ENCODE measurements at regions not wholly inside any gene's neighbourhood (a gene's known extent, or its start where the extent isn't known, plus 50 kb on each side); places are given as distances from the start of the nearest gene placed in this dataset.
"Not testable (repeated sequence)": the region's sequence is repeated elsewhere in the genome, so short reads cannot be mapped to it uniquely, and the experiment has no call there.

DNA sequence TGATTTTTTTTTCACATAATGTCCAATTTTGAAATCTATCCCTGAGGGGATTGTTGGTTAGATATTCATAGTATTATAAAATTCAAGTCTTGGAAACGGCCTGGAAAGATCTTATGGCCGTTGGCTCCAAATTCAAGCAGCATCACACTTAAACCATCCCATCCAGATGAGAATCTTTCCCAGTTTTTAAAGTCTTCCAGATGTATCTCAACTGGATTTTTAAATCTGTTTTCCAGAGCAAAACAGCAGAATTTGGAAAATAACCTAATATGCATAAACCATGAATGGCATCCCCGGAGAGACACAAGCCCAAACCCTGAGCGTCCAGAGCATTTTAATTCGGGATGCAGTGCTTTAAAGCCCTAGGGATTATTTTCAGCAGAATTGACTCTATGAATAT lies 208.2 kb upstream of the PRKCQ start:
- Histone ChIP-seq H3K4me3 (ENCODE audit: control insufficient read depth in 1 of 7, extremely low read depth in 1 of 7, insufficient read depth in 4 of 7, low read depth in 2 of 7, low read length in 6 of 7) (no peak overlapping the region), H3K4me1 (ENCODE audit: control extremely low read depth in 1 of 4, control insufficient read depth in 4 of 4, insufficient read depth in 4 of 4, low read length in 3 of 4) (no peaks in the 10 kb centered on the region), H3K9me3 (ENCODE audit: control extremely low read depth in 1 of 5, control insufficient read depth in 4 of 5, insufficient read depth in 2 of 5, low read depth in 1 of 5, low read length in 4 of 5) (peaks cover 0 to 4% (median 0%) of the 10 kb centered on the region in 5 experiments), H3K36me3 (ENCODE audit: control insufficient read depth in 4 of 4, insufficient read depth in 4 of 4, low read length in 3 of 4) (no peaks in the 10 kb centered on the region), H3K27me3 (replicated peaks in 2 of 5; ENCODE audit: control insufficient read depth in 4 of 5, insufficient read depth in 5 of 5, low read length in 4 of 5) (peaks cover 0 to 3% (median 0%) of the 10 kb centered on the region in 5 experiments), H3K27ac (ENCODE audit: insufficient read depth in 1 of 2, low read depth in 1 of 2, low read length in 2 of 2, poor library complexity in 1 of 2, severe bottlenecking in 2 of 2) (no peak overlapping the region)
- ChIA-PET CTCF (no interaction called here), POLR2A (no interaction called here)
- no peak for DNase-seq
- 100% methylated on average over 1 of the region's 5 CpGs for WGBS (ENCODE audit: insufficient coverage)

DNA sequence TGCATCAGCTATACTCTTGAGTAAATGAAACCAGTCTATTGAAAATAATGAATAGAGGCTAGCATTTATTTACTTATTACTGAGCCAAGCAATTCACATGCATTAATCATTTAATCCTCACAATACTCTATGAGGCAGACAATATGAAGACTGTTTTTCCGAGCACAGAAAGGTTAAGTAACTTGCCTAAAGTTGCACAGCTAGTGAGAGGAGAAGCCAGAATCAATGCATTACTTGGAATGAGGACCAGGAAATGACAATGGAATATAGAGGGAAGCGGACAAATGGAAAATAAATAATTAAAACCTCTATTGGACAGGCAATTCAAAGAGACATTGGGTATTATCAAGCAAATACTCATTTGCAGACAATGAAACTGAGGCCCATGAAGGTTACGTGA lies 207.6 kb upstream of the PRKCQ start:
- Histone ChIP-seq H3K9me3 (ENCODE audit: control extremely low read depth in 1 of 5, control insufficient read depth in 4 of 5, insufficient read depth in 2 of 5, low read depth in 1 of 5, low read length in 4 of 5) (peaks cover 0 to 5% (median 0%) of the 10 kb centered on the region in 5 experiments), H3K27ac (ENCODE audit: insufficient read depth in 1 of 2, low read depth in 1 of 2, low read length in 2 of 2, poor library complexity in 1 of 2, severe bottlenecking in 2 of 2) (no peak overlapping the region), H3K27me3 (replicated peaks in 2 of 5; ENCODE audit: control insufficient read depth in 4 of 5, insufficient read depth in 5 of 5, low read length in 4 of 5) (peaks cover 0 to 3% (median 0%) of the 10 kb centered on the region in 5 experiments), H3K36me3 (ENCODE audit: control insufficient read depth in 4 of 4, insufficient read depth in 4 of 4, low read length in 3 of 4) (no peaks in the 10 kb centered on the region), H3K4me1 (ENCODE audit: control extremely low read depth in 1 of 4, control insufficient read depth in 4 of 4, insufficient read depth in 4 of 4, low read length in 3 of 4) (no peaks in the 10 kb centered on the region), H3K4me3 (ENCODE audit: control insufficient read depth in 1 of 7, extremely low read depth in 1 of 7, insufficient read depth in 4 of 7, low read depth in 2 of 7, low read length in 6 of 7) (no peak overlapping the region)
- ChIA-PET POLR2A (no interaction called here), CTCF (no interaction called here)
- no peak for DNase-seq
- 100% methylated on average over 1 of the region's 3 CpGs for WGBS (ENCODE audit: insufficient coverage)

GRCh38 chr10:6787091-6787490 lies 207.0 kb upstream of the PRKCQ start:
- no peak overlapping the region for H3K4me3 ChIP-seq (ENCODE audit: control insufficient read depth in 1 of 7, extremely low read depth in 1 of 7, insufficient read depth in 4 of 7, low read depth in 2 of 7, low read length in 6 of 7)
- no peaks in the 10 kb centered on the region for H3K4me1 ChIP-seq (ENCODE audit: control extremely low read depth in 1 of 4, control insufficient read depth in 4 of 4, insufficient read depth in 4 of 4, low read length in 3 of 4)
- peaks cover 0 to 3% (median 0%) of the 10 kb centered on the region in 5 experiments for H3K27me3 ChIP-seq (replicated peaks in 2 of 5; ENCODE audit: control insufficient read depth in 4 of 5, insufficient read depth in 5 of 5, low read length in 4 of 5)
- CTCF ChIA-PET, result no interaction called here
- no peak overlapping the region for H3K27ac ChIP-seq (ENCODE audit: insufficient read depth in 1 of 2, low read depth in 1 of 2, low read length in 2 of 2, poor library complexity in 1 of 2, severe bottlenecking in 2 of 2)
- WGBS (ENCODE audit: insufficient coverage), result 100% methylated on average over 1 of the region's 3 CpGs
- H3K36me3 ChIP-seq (ENCODE audit: control insufficient read depth in 4 of 4, insufficient read depth in 4 of 4, low read length in 3 of 4), result no peaks in the 10 kb centered on the region
- POLR2A ChIA-PET, result no interaction called here
- DNase-seq, result no peak
- H3K9me3 ChIP-seq (ENCODE audit: control extremely low read depth in 1 of 5, control insufficient read depth in 4 of 5, insufficient read depth in 2 of 5, low read depth in 1 of 5, low read length in 4 of 5), result peaks cover 0 to 5% (median 0%) of the 10 kb centered on the region in 5 experiments

DNA sequence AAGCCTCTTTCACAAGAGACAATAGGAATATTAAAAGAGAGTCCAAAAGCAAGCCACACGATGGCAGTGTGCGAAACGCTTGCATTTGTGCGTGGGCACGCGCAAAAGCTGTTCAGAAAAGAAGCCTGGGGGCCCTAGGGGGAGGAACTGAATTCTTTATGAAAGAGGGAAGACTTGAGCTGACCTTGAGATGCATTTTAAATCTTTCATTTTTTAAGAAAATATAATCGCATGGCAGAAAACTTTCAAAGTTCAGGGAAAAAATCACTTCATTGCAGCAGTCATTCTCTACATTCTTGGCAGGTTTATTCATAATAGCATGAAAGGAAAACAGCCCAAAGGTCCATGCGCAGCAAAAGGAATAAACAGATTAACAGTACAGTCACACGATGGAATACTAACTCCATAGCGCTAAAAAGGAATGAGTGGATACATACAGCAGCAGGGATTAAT lies 206.5 kb upstream of the PRKCQ start:
- ChIA-PET CTCF (interaction anchor here (0.6 kb wide), 1 partner anchor 630 kb away, joined by 3 read pairs; no protein-coding TSS in a partner anchor), POLR2A (no interaction called here)
- H3K27ac ChIP-seq (ENCODE audit: insufficient read depth in 1 of 2, low read depth in 1 of 2, low read length in 2 of 2, poor library complexity in 1 of 2, severe bottlenecking in 2 of 2), result no peak overlapping the region
- H3K4me1 ChIP-seq (ENCODE audit: control extremely low read depth in 1 of 4, control insufficient read depth in 4 of 4, insufficient read depth in 4 of 4, low read length in 3 of 4), result peaks cover 0 to 1% (median 0%) of the 10 kb centered on the region in 4 experiments
- H3K4me3 ChIP-seq (ENCODE audit: control insufficient read depth in 1 of 7, extremely low read depth in 1 of 7, insufficient read depth in 4 of 7, low read depth in 2 of 7, low read length in 6 of 7), result no peak overlapping the region
- peaks cover 0 to 5% (median 0%) of the 10 kb centered on the region in 5 experiments for H3K9me3 ChIP-seq (ENCODE audit: control extremely low read depth in 1 of 5, control insufficient read depth in 4 of 5, insufficient read depth in 2 of 5, low read depth in 1 of 5, low read length in 4 of 5)
- peak in 2 of 3 donors; percentile 7 to 16 for DNase-seq
- H3K27me3 ChIP-seq (replicated peaks in 2 of 5; ENCODE audit: control insufficient read depth in 4 of 5, insufficient read depth in 5 of 5, low read length in 4 of 5), result peaks cover 0 to 3% (median 0%) of the 10 kb centered on the region in 5 experiments
- no peaks in the 10 kb centered on the region for H3K36me3 ChIP-seq (ENCODE audit: control insufficient read depth in 4 of 4, insufficient read depth in 4 of 4, low read length in 3 of 4)
- 51% methylated on average over 7 of the region's 10 CpGs for WGBS (ENCODE audit: insufficient coverage)

DNA sequence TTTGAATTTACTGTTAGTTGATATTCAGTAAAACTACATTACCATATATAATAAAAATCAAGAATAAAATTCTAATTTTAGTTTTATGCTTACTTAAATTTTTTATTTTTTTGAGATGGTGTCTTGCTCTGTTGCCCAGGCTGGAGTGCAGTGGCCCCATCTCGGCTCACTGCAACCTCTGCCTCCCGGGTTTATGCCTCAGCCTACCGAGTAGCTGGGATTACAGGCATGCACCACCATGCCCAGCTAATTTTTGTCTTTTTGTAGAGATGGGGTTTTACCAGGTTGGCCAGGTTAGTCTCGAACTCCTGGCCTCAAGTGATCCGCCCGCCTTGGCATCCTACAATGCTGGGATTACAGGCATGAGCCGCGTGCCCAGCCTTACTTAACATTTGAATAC lies 204.4 kb upstream of the PRKCQ start:
- H3K27ac ChIP-seq (ENCODE audit: insufficient read depth in 1 of 2, low read depth in 1 of 2, low read length in 2 of 2, poor library complexity in 1 of 2, severe bottlenecking in 2 of 2); H3K27me3 ChIP-seq (replicated peaks in 2 of 5; ENCODE audit: control insufficient read depth in 4 of 5, insufficient read depth in 5 of 5, low read length in 4 of 5); POLR2A ChIA-PET; H3K4me1 ChIP-seq (ENCODE audit: control extremely low read depth in 1 of 4, control insufficient read depth in 4 of 4, insufficient read depth in 4 of 4, low read length in 3 of 4); H3K4me3 ChIP-seq (ENCODE audit: control insufficient read depth in 1 of 7, extremely low read depth in 1 of 7, insufficient read depth in 4 of 7, low read depth in 2 of 7, low read length in 6 of 7); CTCF ChIA-PET; H3K9me3 ChIP-seq (ENCODE audit: control extremely low read depth in 1 of 5, control insufficient read depth in 4 of 5, insufficient read depth in 2 of 5, low read depth in 1 of 5, low read length in 4 of 5); H3K36me3 ChIP-seq (ENCODE audit: control insufficient read depth in 4 of 4, insufficient read depth in 4 of 4, low read length in 3 of 4); DNase-seq: not testable (repeated sequence)
- 96% methylated on average over 4 of the region's 8 CpGs for WGBS (ENCODE audit: insufficient coverage)

DNA sequence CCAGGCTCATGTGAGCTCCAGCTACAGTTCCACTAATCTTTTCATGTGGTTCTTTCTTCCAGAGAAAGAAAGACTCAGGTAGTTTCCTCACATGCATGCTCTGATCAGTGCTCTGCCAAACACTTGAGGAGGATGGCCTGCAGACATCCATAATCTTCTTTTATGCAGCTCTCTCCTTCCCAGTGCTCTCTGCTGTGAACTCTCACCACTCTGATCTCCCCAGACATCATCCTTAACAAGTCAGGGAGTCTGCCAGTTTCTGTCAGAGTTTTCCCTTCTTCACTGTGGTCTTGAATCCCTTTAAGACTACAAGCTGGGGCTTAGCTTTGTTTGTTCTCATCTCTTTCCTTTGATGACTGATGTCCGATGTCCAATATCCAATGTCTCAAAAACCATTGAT lies 203.4 kb upstream of the PRKCQ start:
- Histone ChIP-seq H3K9me3 (ENCODE audit: control extremely low read depth in 1 of 5, control insufficient read depth in 4 of 5, insufficient read depth in 2 of 5, low read depth in 1 of 5, low read length in 4 of 5) (peaks cover 0 to 5% (median 0%) of the 10 kb centered on the region in 5 experiments), H3K27ac (ENCODE audit: insufficient read depth in 1 of 2, low read depth in 1 of 2, low read length in 2 of 2, poor library complexity in 1 of 2, severe bottlenecking in 2 of 2) (no peak overlapping the region), H3K36me3 (ENCODE audit: control insufficient read depth in 4 of 4, insufficient read depth in 4 of 4, low read length in 3 of 4) (no peaks in the 10 kb centered on the region), H3K27me3 (replicated peaks in 2 of 5; ENCODE audit: control insufficient read depth in 4 of 5, insufficient read depth in 5 of 5, low read length in 4 of 5) (peaks cover 0 to 3% (median 0%) of the 10 kb centered on the region in 5 experiments), H3K4me1 (ENCODE audit: control extremely low read depth in 1 of 4, control insufficient read depth in 4 of 4, insufficient read depth in 4 of 4, low read length in 3 of 4) (peaks cover 0 to 5% (median 0%) of the 10 kb centered on the region in 4 experiments), H3K4me3 (ENCODE audit: control insufficient read depth in 1 of 7, extremely low read depth in 1 of 7, insufficient read depth in 4 of 7, low read depth in 2 of 7, low read length in 6 of 7) (no peak overlapping the region)
- ChIA-PET CTCF (no interaction called here), POLR2A (no interaction called here)
- no peak for DNase-seq
- WGBS (ENCODE audit: insufficient coverage), result no CpG with 5 or more reads among the region's 1 CpG

- DNase-seq, result no peak
- Histone ChIP-seq H3K4me1 (ENCODE audit: control extremely low read depth in 1 of 4, control insufficient read depth in 4 of 4, insufficient read depth in 4 of 4, low read length in 3 of 4) (peaks cover 0 to 5% (median 0%) of the 10 kb centered on the region in 4 experiments), H3K27ac (ENCODE audit: insufficient read depth in 1 of 2, low read depth in 1 of 2, low read length in 2 of 2, poor library complexity in 1 of 2, severe bottlenecking in 2 of 2) (no peak overlapping the region), H3K36me3 (ENCODE audit: control insufficient read depth in 4 of 4, insufficient read depth in 4 of 4, low read length in 3 of 4) (no peaks in the 10 kb centered on the region), H3K4me3 (ENCODE audit: control insufficient read depth in 1 of 7, extremely low read depth in 1 of 7, insufficient read depth in 4 of 7, low read depth in 2 of 7, low read length in 6 of 7) (no peak overlapping the region), H3K9me3 (ENCODE audit: control extremely low read depth in 1 of 5, control insufficient read depth in 4 of 5, insufficient read depth in 2 of 5, low read depth in 1 of 5, low read length in 4 of 5) (peaks cover 0 to 5% (median 0%) of the 10 kb centered on the region in 5 experiments), H3K27me3 (replicated peaks in 2 of 5; ENCODE audit: control insufficient read depth in 4 of 5, insufficient read depth in 5 of 5, low read length in 4 of 5) (peaks cover 0 to 5% (median 0%) of the 10 kb centered on the region in 5 experiments)
- ChIA-PET CTCF (no interaction called here), POLR2A (no interaction called here)
- 82% methylated on average over 1 of the region's 2 CpGs for WGBS (ENCODE audit: insufficient coverage)
Measured at GRCh38 chr10:6782378-6782777, 202.3 kb upstream of the PRKCQ start.

Measured in common myeloid progenitor, CD34-positive (primary cell).